SK-N-MC (cell line): ENCODE measurements at regions not wholly inside any gene's neighbourhood (a gene's known extent, or its start where the extent isn't known, plus 50 kb on each side); places are given as distances from the start of the nearest gene placed in this dataset.

Experiments used
- DNase-seq: peaks from one replicate; pipeline ENCODE4 v3.0.0-alpha.2; 2011; ENCODE audit warnings: low read depth, low spot score
- H3K27ac ChIP-seq: fragments of 200-600 bp; sonication (generic); 2 replicates; pipeline ENCODE4 v1.5.1; 2016; ENCODE audit warnings: mixed run types
- H3K36me3 ChIP-seq: fragments of 200-600 bp; sonication (generic); 2 replicates; pipeline ENCODE4 v1.6.1; 2017; ENCODE audit warnings: antibody characterized with exemption, low read length, mixed read lengths; ENCODE audit not compliant: insufficient read depth
- H3K4me3 ChIP-seq: fragments of 200-600 bp; sonication (generic); 2 replicates; pipeline ENCODE4 v1.5.1; 2016
- H3K9ac ChIP-seq: fragments of 200-600 bp; sonication (generic); 2 replicates; pipeline ENCODE4 v1.8.0; 2017; ENCODE audit warnings: mixed run types, mixed read lengths; ENCODE audit not compliant: insufficient read length
- H3K9me3 ChIP-seq: fragments of 200-600 bp; sonication (generic); 2 replicates; pipeline ENCODE4 v1.6.1; 2017; ENCODE audit warnings: low read depth, mild to moderate bottlenecking, antibody characterized with exemption, low read length, moderate library complexity, mixed read lengths
- EZH2 ChIP-seq: fragments of 200-600 bp; sonication (generic); IDR thresholded peaks from one replicate; pipeline ENCODE4 v1.6.1; 2017; ENCODE audit warnings: antibody characterized with exemption
- FOXP2 ChIP-seq: optimal IDR thresholded peaks from 2 replicates; pipeline ENCODE3; 2011; ENCODE audit warnings: mild to moderate bottlenecking, moderate library complexity; ENCODE audit not compliant: insufficient read depth; ENCODE audit errors: extremely low read length, control extremely low read depth
- POLR2AphosphoS5 ChIP-seq: IDR thresholded peaks from 2 replicates; pipeline ENCODE4 v1.6.1; 2012; ENCODE audit warnings: mild to moderate bottlenecking, low read depth, low read length, borderline replicate concordance

GRCh38 chr5:92421942-92422341, 1038.8 kb upstream of the ARRDC3 start:
- Histone ChIP-seq H3K36me3 (no peaks in the 10 kb centered on the region), H3K4me3 (no peak overlapping the region), H3K9ac (no peak overlapping the region), H3K27ac (no peak overlapping the region), H3K9me3 (no peaks in the 10 kb centered on the region)
- TF ChIP-seq POLR2AphosphoS5 (no peak), FOXP2 (no peak), EZH2 (no peak)
- DNase-seq = no peak

GRCh38 chr5:92421196-92421595, 1038.1 kb upstream of the ARRDC3 start:
- H3K9me3 ChIP-seq = no peaks in the 10 kb centered on the region
- no peaks in the 10 kb centered on the region for H3K36me3 ChIP-seq
- no peak overlapping the region for H3K9ac ChIP-seq
- TF ChIP-seq FOXP2 (no peak), POLR2AphosphoS5 (no peak), EZH2 (no peak)
- no peak overlapping the region for H3K27ac ChIP-seq
- DNase-seq = no peak
- H3K4me3 ChIP-seq = no peak overlapping the region

- H3K27ac ChIP-seq = no peak overlapping the region
- H3K9me3 ChIP-seq = no peaks in the 10 kb centered on the region
- no peaks in the 10 kb centered on the region for H3K36me3 ChIP-seq
- TF ChIP-seq EZH2 (no peak), FOXP2 (no peak), POLR2AphosphoS5 (no peak)
- H3K9ac ChIP-seq = no peak overlapping the region
- no peak overlapping the region for H3K4me3 ChIP-seq
- no peak for DNase-seq
Observed at GRCh38 chr5:92419261-92419660, 1036.1 kb upstream of the ARRDC3 start.

- no peak for DNase-seq
- TF ChIP-seq POLR2AphosphoS5 (no peak), FOXP2 (no peak), EZH2 (no peak)
- H3K36me3 ChIP-seq = no peaks in the 10 kb centered on the region
- no peaks in the 10 kb centered on the region for H3K9me3 ChIP-seq
- no peak overlapping the region for H3K9ac ChIP-seq
- no peak overlapping the region for H3K27ac ChIP-seq
- no peak overlapping the region for H3K4me3 ChIP-seq
Observed at GRCh38 chr5:92418341-92418740, 1035.2 kb upstream of the ARRDC3 start.

- no peaks in the 10 kb centered on the region for H3K9me3 ChIP-seq
- TF ChIP-seq EZH2 (no peak), POLR2AphosphoS5 (no peak), FOXP2 (no peak)
- H3K36me3 ChIP-seq = no peaks in the 10 kb centered on the region
- H3K4me3 ChIP-seq = no peak overlapping the region
- H3K27ac ChIP-seq = no peak overlapping the region
- DNase-seq = no peak
- H3K9ac ChIP-seq = no peak overlapping the region
Observed at GRCh38 chr5:92409134-92409533, 1026.0 kb upstream of the ARRDC3 start.

GRCh38 chr5:92402956-92403702, 1020.0 kb upstream of the ARRDC3 start:
- no peak overlapping the region for H3K4me3 ChIP-seq
- H3K27ac ChIP-seq = no peak overlapping the region
- no peak for TF ChIP-seq EZH2
- TF ChIP-seq POLR2AphosphoS5 = no peak
- no peak for TF ChIP-seq FOXP2
- no peaks in the 10 kb centered on the region for H3K36me3 ChIP-seq
- H3K9ac ChIP-seq = no peak overlapping the region
- no peak for DNase-seq
- no peaks in the 10 kb centered on the region for H3K9me3 ChIP-seq

- Histone ChIP-seq H3K4me3 (no peak overlapping the region), H3K9me3 (no peaks in the 10 kb centered on the region), H3K9ac (no peak overlapping the region), H3K27ac (no peak overlapping the region), H3K36me3 (no peaks in the 10 kb centered on the region)
- DNase-seq = no peak
- TF ChIP-seq FOXP2 (no peak), EZH2 (no peak), POLR2AphosphoS5 (no peak)
Observed at GRCh38 chr5:92402045-92402444, 1018.9 kb upstream of the ARRDC3 start.

- DNase-seq = no peak
- TF ChIP-seq FOXP2 (no peak), POLR2AphosphoS5 (no peak), EZH2 (no peak)
- H3K9me3 ChIP-seq = no peaks in the 10 kb centered on the region
- no peak overlapping the region for H3K9ac ChIP-seq
- H3K4me3 ChIP-seq = no peak overlapping the region
- no peaks in the 10 kb centered on the region for H3K36me3 ChIP-seq
- no peak overlapping the region for H3K27ac ChIP-seq
Observed at GRCh38 chr5:92401492-92401891, 1018.4 kb upstream of the ARRDC3 start.

GRCh38 chr5:92394936-92395335, 1011.8 kb upstream of the ARRDC3 start:
- Histone ChIP-seq H3K9ac (no peak overlapping the region), H3K4me3 (no peak overlapping the region), H3K27ac (no peak overlapping the region), H3K36me3 (no peaks in the 10 kb centered on the region), H3K9me3 (no peaks in the 10 kb centered on the region)
- TF ChIP-seq POLR2AphosphoS5 (no peak), EZH2 (no peak), FOXP2 (no peak)
- no peak for DNase-seq
